Erythroblast (primary cell): ENCODE measurements at regions not wholly inside any gene's neighbourhood (a gene's known extent, or its start where the extent isn't known, plus 50 kb on each side); places are given as distances from the start of the nearest gene placed in this dataset.

ENCODE experiments used
- GATA1 ChIP-seq: IDR thresholded peaks from 2 replicates; pipeline ENCODE4 v1.6.1; 2011; ENCODE audit warnings: low read depth, mild to moderate bottlenecking, control low read depth, low read length, moderate library complexity
- POLR2A ChIP-seq: IDR thresholded peaks from 2 replicates; pipeline ENCODE4 v1.6.1; 2011; ENCODE audit warnings: mild to moderate bottlenecking, low read length

- TF ChIP-seq POLR2A (no peak), GATA1 (no peak)
Observed at GRCh38 chr5:4665911-4666310, 474.2 kb upstream of the ADAMTS16 start.
